Endometrium (tissue), 2 donors: ENCODE measurements at regions not wholly inside any gene's neighbourhood (a gene's known extent, or its start where the extent isn't known, plus 50 kb on each side); places are given as distances from the start of the nearest gene placed in this dataset.

Experiments
- FAIRE-seq: peaks from 2 replicates; lab custom pipeline; 2012; peaks lifted over from hg19 to GRCh38; lab: Jason Lieb, UNC
- donor health status: control.
- donor health status: control.

- FAIRE-seq, result no peak
Observed at GRCh38 chr16:65306722-65307121, 184.9 kb upstream of the CDH11 start.

- no peak for FAIRE-seq
Observed at GRCh38 chr16:65306300-65306699, 184.4 kb upstream of the CDH11 start.

- no peak for FAIRE-seq
Observed at GRCh38 chr16:65305266-65305959, 183.6 kb upstream of the CDH11 start.

- no peak for FAIRE-seq
Observed at GRCh38 chr16:65301029-65301428, 179.2 kb upstream of the CDH11 start.

- no peak for FAIRE-seq
Observed at GRCh38 chr16:65297453-65297852, 175.6 kb upstream of the CDH11 start.

- FAIRE-seq, result no peak
Observed at GRCh38 chr16:65295527-65295926, 173.7 kb upstream of the CDH11 start.

GRCh38 chr16:65294708-65295107, 172.8 kb upstream of the CDH11 start:
- no peak for FAIRE-seq

GRCh38 chr16:65294165-65294564, 172.3 kb upstream of the CDH11 start:
- FAIRE-seq, result no peak

- no peak for FAIRE-seq
Observed at GRCh38 chr16:65289022-65289421, 167.2 kb upstream of the CDH11 start.

GRCh38 chr16:65287307-65287706, 165.4 kb upstream of the CDH11 start:
- no peak for FAIRE-seq

GRCh38 chr16:65285128-65286048, 163.5 kb upstream of the CDH11 start:
- FAIRE-seq, result no peak

GRCh38 chr16:65284626-65285025, 162.8 kb upstream of the CDH11 start:
- no peak for FAIRE-seq

- no peak for FAIRE-seq
Observed at GRCh38 chr16:65283181-65283651, 161.4 kb upstream of the CDH11 start.

GRCh38 chr16:65281586-65281985, 159.7 kb upstream of the CDH11 start:
- FAIRE-seq, result no peak

- FAIRE-seq, result no peak
Observed at GRCh38 chr16:65280845-65281512, 159.1 kb upstream of the CDH11 start.

GRCh38 chr16:65279576-65279975, 157.7 kb upstream of the CDH11 start:
- no peak for FAIRE-seq

- no peak for FAIRE-seq
Observed at GRCh38 chr16:65278874-65279273, 157.0 kb upstream of the CDH11 start.

GRCh38 chr16:65274566-65274965, 152.7 kb upstream of the CDH11 start:
- no peak for FAIRE-seq

- FAIRE-seq, result no peak
Observed at GRCh38 chr16:65272699-65273414, 151.0 kb upstream of the CDH11 start.

GRCh38 chr16:65271996-65272395, 150.1 kb upstream of the CDH11 start:
- no peak for FAIRE-seq

GRCh38 chr16:65268331-65268730, 146.5 kb upstream of the CDH11 start:
- FAIRE-seq, result no peak

GRCh38 chr16:65263896-65264295, 142.0 kb upstream of the CDH11 start:
- FAIRE-seq, result no peak
